T-helper 2 cell treated with Interferon-gamma antibody and Interleukin-4, amounts not matched to agents 5 μg/mL and 100 μg/mL, for 36 hours (primary cell): ENCODE measurements at regions not wholly inside any gene's neighbourhood (a gene's known extent, or its start where the extent isn't known, plus 50 kb on each side); places are given as distances from the start of the nearest gene placed in this dataset.

ENCODE experiments used
- DNase-seq: peaks from one replicate; pipeline ENCODE4 v3.0.0; 2021; ENCODE audit warnings: low spot score
- H3K27ac Mint-ChIP-seq: one replicate; pipeline ENCODE4 v1.8.0; 2021; ENCODE audit warnings: mild to moderate bottlenecking, mixed read lengths
- H3K27me3 Mint-ChIP-seq: one replicate; pipeline ENCODE4 v1.8.0; 2021; ENCODE audit warnings: low read depth, mixed read lengths
- H3K36me3 Mint-ChIP-seq: one replicate; pipeline ENCODE4 v1.8.0; 2021; ENCODE audit warnings: low read depth, mixed read lengths
- H3K4me1 Mint-ChIP-seq: one replicate; pipeline ENCODE4 v1.8.0; 2021; ENCODE audit warnings: low read depth, mixed read lengths
- H3K4me3 Mint-ChIP-seq: one replicate; pipeline ENCODE4 v1.8.0; 2022; ENCODE audit warnings: mild to moderate bottlenecking, moderate library complexity, mixed read lengths
- H3K9me3 Mint-ChIP-seq: one replicate; pipeline ENCODE4 v1.8.0; 2021; ENCODE audit warnings: mixed read lengths

DNA sequence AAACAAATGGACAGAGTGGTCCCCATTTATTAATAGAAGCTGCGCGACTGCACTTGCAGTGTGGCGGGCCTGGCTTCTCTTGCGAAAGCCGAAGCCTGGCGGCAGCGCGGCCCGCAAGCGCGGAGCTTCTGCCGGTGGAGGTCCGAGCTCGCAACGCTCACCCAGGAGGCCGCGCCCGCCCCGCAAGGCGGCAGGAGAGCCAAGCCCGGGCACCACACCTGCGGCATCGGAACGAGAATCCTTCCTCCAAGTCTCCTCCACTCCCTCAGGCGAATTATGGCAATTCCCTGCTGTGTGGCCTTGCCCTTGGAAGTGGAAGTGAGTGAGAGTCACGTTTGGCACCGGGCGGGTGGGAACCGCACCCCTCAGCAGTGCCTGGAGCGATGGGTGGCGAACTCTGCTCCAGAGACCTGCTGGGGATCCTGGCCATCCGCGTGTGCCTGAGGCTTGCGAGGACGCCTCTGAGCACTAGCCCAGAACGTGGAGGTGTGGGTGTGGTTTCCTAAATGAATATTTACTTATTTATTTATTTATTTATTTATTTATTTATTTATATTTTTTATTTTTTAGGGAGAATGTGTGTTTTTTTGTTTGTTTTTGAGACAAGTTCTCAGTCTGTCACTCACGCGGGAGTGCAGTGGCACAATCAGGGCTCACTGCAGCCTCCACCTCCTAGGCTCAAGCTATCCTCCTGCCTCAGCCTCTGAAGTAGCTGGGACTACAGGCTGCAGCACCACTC lies 133.7 kb upstream of the UBE2E1 start:
- Mint-ChIP-seq H3K4me3 (no peak overlapping the region), H3K9me3 (no peaks in the 10 kb centered on the region), H3K27ac (no peak overlapping the region), H3K36me3 (no peaks in the 10 kb centered on the region), H3K4me1 (no peaks in the 10 kb centered on the region), H3K27me3 (peaks cover 19% of the 10 kb centered on the region)
- no peak for DNase-seq

DNA sequence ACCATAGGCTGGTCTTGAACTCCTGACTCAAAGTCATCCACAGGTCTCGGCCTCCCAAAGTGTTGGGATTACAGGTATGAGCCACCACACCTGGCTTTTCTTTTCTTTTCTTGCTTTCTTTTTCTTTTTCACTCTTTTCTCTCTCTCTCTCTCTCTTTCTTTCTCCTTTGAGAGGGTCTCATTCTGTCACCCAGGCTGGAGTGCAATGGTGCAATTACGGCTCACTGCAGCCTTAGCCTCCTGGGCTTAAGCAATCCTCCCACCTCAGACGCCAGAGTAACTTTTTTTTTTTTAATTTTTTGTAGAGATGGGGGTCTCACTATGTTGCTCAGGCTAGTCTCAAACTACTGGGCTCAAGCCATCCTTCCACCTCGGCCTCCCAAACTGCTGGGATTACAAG lies 133.1 kb upstream of the UBE2E1 start:
- H3K36me3 Mint-ChIP-seq = no peaks in the 10 kb centered on the region
- H3K9me3 Mint-ChIP-seq = no peaks in the 10 kb centered on the region
- no peak for DNase-seq
- no peaks in the 10 kb centered on the region for H3K4me1 Mint-ChIP-seq
- no peak overlapping the region for H3K4me3 Mint-ChIP-seq
- H3K27me3 Mint-ChIP-seq = peaks cover 19% of the 10 kb centered on the region
- H3K27ac Mint-ChIP-seq = no peak overlapping the region

DNA sequence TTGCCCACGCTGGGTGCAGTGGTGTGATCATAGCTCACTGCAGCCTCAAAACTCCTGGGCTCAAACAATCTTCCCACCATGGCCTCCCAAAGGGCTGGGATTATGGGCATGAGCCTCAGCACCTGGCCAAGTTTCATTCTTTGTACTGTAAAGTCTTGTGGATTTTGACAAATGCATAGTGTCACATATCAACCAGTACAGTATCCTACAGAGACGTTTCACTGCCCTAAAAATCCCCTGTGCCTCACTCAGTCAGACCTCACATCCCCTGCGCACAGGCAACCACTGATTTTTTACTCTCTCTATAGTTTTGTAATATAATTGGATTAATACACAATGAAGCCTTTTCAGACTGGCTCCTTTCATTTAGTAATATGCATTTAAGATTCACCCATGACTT lies 130.7 kb upstream of the UBE2E1 start:
- Mint-ChIP-seq H3K27ac (no peak overlapping the region), H3K4me3 (no peak overlapping the region), H3K27me3 (peaks cover 19% of the 10 kb centered on the region), H3K4me1 (no peaks in the 10 kb centered on the region), H3K36me3 (no peaks in the 10 kb centered on the region), H3K9me3 (no peaks in the 10 kb centered on the region)
- DNase-seq = no peak

DNA sequence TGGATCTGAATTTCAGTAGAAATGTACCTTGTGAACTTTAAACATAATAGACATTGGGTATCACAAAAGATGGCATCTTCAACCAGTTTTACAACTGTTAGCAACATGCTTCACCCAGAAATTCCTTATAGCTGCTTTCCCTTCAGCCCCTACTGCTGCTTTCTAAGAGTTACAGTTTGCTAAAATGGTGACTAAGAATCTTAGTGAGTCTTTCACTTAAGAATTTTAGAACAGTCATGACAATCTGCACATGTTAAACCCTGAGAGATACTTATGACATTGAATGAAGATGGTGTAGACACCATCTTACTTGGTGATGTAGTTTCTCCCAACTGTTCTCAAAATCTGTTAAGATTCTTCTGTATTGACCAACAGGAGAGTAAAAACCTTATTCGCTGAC lies 129.7 kb upstream of the UBE2E1 start:
- Mint-ChIP-seq H3K27ac (no peak overlapping the region), H3K4me1 (no peaks in the 10 kb centered on the region), H3K9me3 (no peaks in the 10 kb centered on the region), H3K27me3 (peaks cover 12% of the 10 kb centered on the region), H3K36me3 (no peaks in the 10 kb centered on the region), H3K4me3 (no peak overlapping the region)
- DNase-seq = no peak

DNA sequence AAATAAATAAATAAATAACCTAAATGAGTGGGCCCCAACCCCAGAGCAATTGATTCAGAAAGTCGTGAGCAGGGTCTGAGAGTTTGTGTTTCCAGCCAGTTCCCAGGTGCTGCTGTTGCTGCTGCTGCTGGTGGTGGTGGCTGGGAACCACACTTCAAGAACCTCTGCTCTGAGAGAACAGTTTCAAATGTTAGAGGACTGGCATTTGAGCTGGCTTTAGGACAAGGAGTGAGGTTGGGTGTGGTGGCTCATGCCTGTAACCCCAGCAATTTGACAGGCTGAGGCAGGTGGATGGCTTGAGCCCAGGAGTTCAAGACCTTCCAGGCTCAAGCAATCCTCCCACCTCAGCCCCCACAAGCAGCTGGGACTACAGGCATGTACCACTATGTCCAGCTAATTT lies 123.1 kb upstream of the UBE2E1 start:
- Mint-ChIP-seq H3K27ac (no peak overlapping the region), H3K9me3 (no peaks in the 10 kb centered on the region), H3K4me3 (no peak overlapping the region), H3K27me3 (no peaks in the 10 kb centered on the region), H3K4me1 (no peaks in the 10 kb centered on the region), H3K36me3 (no peaks in the 10 kb centered on the region)
- DNase-seq = no peak

DNA sequence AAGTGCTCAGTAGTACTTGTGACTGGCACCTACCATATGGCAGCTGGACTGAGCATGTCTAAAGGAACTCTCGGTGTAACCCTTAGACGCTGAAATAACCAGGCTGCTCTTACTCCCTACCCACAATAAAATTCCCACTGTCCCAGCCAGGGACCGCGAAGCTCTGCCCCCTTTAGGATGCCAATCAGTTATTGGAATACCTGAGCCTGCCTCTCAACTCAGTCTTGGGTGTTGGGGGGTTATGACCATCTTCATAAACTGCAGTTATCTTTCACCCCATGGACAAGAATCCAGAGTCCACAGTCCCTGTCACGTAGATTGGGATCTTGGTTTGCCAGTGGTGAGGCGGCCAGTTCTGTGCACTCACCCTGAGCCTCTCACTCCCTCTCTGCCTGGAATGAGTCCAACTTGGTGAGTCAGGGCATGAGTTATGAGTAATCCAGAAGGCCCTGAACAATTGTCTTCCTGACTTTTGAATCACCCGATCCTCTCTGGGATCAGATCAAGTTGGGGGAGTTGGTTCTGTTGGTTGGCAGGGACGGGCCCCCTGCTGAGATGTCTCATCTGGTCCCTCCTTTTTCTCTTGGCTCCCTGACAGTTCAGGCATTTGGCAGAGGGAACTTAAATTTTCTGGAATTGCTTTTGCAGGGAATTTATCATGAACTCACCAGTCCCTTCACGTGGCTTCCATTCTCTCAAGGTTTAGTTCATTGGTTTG lies 120.1 kb upstream of the UBE2E1 start:
- Mint-ChIP-seq H3K36me3 (no peaks in the 10 kb centered on the region), H3K27ac (no peak overlapping the region), H3K4me1 (no peaks in the 10 kb centered on the region), H3K9me3 (peaks cover 6% of the 10 kb centered on the region), H3K4me3 (no peak overlapping the region), H3K27me3 (no peaks in the 10 kb centered on the region)
- DNase-seq = no peak

DNA sequence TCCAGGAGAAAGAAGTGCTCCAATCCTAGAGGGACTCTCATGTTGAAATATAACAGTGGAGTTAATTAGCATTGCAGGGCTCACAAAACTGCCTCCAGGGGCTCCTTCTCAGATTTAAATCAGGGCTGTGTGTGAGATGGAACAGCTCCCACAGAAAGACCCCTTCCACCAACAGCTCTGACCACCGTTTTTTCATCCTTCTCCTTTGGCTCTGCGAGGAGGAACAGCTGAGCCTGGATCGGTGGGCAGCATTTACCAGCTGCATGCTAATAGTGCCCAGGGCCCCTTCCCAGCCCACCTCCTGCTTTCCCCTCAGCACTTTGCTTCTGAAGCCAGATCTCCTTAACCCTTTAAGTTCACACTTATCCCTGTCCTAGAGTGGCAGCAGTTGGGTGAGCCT lies 119.2 kb upstream of the UBE2E1 start:
- H3K4me3 Mint-ChIP-seq = no peak overlapping the region
- H3K27ac Mint-ChIP-seq = no peak overlapping the region
- no peaks in the 10 kb centered on the region for H3K27me3 Mint-ChIP-seq
- H3K9me3 Mint-ChIP-seq = peaks cover 6% of the 10 kb centered on the region
- DNase-seq = no peak
- no peaks in the 10 kb centered on the region for H3K36me3 Mint-ChIP-seq
- no peaks in the 10 kb centered on the region for H3K4me1 Mint-ChIP-seq

DNA sequence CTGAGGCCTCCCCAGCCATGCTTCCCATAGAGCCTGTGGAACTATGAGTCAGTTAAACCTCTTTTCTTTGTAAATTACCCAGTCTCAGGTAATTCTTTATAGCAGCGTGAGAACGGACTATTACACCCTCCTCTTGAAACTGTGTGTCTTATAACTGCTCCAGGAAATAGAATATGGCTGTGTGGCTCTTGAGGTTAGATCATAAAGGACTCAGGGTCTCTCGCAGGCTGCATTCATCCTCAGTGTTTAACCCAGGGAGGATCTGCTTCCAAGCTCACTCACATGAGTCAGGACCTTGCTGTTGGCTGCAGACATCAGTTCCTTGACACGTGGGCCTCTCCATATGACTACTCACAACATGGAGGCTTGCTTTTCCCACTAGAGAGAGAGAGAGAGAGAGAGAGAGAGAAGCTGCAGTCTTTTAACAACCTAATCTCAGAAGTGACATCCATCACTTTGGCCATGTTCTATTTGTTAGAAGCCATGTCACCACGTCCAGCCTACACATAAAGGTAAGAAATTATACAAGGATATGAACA lies 114.3 kb upstream of the UBE2E1 start:
- no peaks in the 10 kb centered on the region for H3K27me3 Mint-ChIP-seq
- H3K4me1 Mint-ChIP-seq = no peaks in the 10 kb centered on the region
- H3K27ac Mint-ChIP-seq = no peak overlapping the region
- no peak overlapping the region for H3K4me3 Mint-ChIP-seq
- peaks cover 6% of the 10 kb centered on the region for H3K9me3 Mint-ChIP-seq
- H3K36me3 Mint-ChIP-seq = no peaks in the 10 kb centered on the region
- no peak for DNase-seq

DNA sequence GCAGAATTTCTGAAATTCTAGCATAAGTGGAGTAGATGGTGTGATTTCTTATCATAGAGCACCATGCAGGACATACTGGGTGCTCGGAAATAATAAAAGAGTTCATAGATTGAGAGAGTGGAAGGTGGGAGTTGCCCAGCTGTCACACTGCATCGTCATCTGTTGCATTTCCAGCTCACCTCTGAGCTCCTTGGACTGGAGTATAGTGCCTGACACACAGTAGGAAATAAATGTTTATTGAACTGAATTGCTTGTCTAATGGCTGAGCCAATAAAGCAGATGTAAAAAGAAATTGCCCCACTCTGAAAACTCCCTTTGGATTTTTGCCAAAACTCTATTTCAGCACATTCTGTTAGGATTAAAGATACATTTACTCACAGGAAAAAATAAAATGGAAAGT lies 108.9 kb upstream of the UBE2E1 start:
- H3K27ac Mint-ChIP-seq = no peak overlapping the region
- H3K27me3 Mint-ChIP-seq = no peaks in the 10 kb centered on the region
- no peak for DNase-seq
- H3K36me3 Mint-ChIP-seq = no peaks in the 10 kb centered on the region
- H3K9me3 Mint-ChIP-seq = no peaks in the 10 kb centered on the region
- no peak overlapping the region for H3K4me3 Mint-ChIP-seq
- H3K4me1 Mint-ChIP-seq = no peaks in the 10 kb centered on the region

DNA sequence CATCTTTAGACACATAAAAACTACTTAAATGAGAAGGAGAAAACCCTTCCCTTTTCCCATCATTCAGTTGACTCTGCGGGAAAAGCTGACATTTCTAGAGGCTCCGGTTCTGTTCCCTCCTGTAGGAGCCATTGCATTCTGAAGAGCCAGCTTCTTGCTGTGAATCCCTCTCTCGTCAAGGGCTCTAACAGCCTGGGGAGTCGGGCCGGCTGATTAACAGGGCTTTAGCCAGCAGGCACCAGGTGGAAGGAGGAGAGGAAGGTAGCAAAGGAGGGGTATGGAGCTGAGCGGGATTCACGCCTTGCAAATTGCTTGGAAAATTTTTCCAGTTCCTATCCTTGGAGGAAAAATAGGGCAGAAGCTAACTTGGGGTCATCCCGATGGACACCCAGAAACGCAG lies 108.3 kb upstream of the UBE2E1 start:
- no peak for DNase-seq
- Mint-ChIP-seq H3K27me3 (no peaks in the 10 kb centered on the region), H3K4me1 (no peaks in the 10 kb centered on the region), H3K27ac (no peak overlapping the region), H3K9me3 (no peaks in the 10 kb centered on the region), H3K36me3 (no peaks in the 10 kb centered on the region), H3K4me3 (no peak overlapping the region)

DNA sequence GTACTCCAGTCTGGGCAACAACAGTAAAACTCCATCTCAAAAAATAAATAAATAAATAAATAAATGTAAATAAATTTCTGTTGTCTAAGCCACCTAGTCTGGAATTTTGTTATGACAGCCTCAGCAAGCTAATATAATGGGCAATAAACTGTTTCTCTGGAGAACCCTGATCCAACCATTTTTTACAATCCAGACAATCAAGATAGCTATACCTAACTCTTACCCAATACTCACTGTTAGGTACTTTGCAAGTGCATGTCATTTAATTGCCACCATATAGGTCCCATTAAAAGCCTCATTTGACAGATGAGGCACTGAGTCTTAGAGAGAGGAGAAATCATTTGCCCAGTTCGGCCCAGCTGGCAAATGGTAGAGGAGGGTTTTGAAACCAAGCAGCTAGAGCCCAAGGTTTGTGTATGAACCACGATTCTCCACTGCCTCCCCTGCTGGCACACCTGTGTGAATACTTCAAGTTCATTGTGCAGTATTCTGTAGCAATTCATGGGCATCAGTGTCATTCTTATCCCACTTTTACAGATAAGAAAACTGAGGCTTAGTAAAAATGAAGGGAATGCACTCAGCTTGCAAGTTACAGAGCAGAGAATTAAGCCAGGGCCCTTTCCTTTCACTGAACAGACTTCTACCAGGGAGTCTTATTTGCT lies 107.0 kb upstream of the UBE2E1 start:
- peaks cover 1% of the 10 kb centered on the region for H3K27me3 Mint-ChIP-seq
- H3K9me3 Mint-ChIP-seq = no peaks in the 10 kb centered on the region
- H3K27ac Mint-ChIP-seq = no peak overlapping the region
- H3K4me3 Mint-ChIP-seq = no peak overlapping the region
- no peaks in the 10 kb centered on the region for H3K36me3 Mint-ChIP-seq
- no peaks in the 10 kb centered on the region for H3K4me1 Mint-ChIP-seq
- DNase-seq = no peak

DNA sequence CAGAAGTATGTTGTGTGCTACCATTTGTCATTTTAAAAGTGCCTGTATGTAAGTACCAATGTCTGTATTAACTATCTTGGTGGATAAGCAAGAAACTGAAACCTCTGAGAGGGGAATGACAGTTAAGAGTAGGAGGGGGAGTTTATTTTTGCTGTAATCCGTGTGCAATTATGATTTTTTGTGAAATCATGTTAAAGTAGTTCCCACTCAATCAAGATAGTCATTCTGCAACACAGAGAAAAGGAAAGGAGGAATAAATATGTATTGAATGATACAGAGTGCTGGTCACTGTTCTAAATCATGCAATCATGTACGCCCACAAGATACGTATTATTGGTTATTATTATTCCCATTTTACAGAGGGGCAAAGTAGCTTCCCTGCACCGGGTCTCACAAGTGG lies 105.1 kb upstream of the UBE2E1 start:
- H3K36me3 Mint-ChIP-seq = no peaks in the 10 kb centered on the region
- H3K4me3 Mint-ChIP-seq = no peak overlapping the region
- DNase-seq = no peak
- H3K4me1 Mint-ChIP-seq = no peaks in the 10 kb centered on the region
- H3K27ac Mint-ChIP-seq = no peak overlapping the region
- H3K27me3 Mint-ChIP-seq = peaks cover 3% of the 10 kb centered on the region
- no peaks in the 10 kb centered on the region for H3K9me3 Mint-ChIP-seq

DNA sequence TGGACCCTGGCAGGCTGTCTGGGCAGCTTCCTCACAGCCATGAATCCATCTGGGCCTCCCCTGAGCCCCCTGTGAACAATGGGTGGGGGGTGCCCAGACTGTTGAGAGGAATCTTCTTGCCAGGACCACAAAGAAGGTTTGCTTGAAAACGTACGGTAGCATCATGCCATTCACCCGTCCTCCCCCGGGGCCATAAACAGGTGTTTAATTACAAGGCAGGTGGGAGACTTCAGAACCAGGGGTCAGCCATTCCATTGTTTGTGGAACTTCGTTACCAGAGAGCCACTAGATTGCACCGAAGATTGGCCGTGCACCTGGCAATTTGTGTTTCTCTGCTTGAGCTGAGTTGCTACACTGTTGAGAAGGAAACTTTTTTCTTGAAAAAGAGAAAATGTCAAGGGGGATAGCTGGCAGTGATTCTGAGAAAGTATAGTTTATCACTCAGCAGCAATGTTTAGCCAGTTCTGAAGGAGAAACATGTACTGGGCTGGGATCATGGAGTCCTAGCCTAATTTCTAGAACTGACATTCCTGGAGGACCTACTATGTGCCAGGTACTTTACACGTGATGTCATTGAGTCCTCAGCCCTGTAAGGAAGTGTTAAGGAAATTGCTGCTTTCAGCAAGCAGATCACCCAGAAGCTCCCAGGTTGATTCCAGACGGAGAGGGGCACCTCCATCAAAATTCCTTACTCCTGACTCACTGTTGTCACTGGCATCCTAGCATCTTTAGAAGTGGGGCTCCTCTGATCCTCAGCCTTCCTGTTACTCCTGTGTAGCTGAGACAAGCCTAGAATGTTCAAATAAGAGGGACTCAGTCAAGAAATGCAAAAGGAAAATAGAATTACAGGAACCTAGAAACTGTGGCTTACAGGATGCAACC lies 103.8 kb upstream of the UBE2E1 start:
- H3K4me1 Mint-ChIP-seq = no peaks in the 10 kb centered on the region
- no peak overlapping the region for H3K27ac Mint-ChIP-seq
- no peak for DNase-seq
- H3K9me3 Mint-ChIP-seq = no peaks in the 10 kb centered on the region
- H3K4me3 Mint-ChIP-seq = no peak overlapping the region
- H3K27me3 Mint-ChIP-seq = peaks cover 3% of the 10 kb centered on the region
- no peaks in the 10 kb centered on the region for H3K36me3 Mint-ChIP-seq
